ENCODE measurements at regions not wholly inside any gene's neighbourhood (a gene's known extent, or its start where the extent isn't known, plus 50 kb on each side); places are given as distances from the start of the nearest gene placed in this dataset.
A peak's percentile ranks its signal among the peaks of the same experiment; 100 is the strongest.

- peak overlapping the region in 1 of 3 experiments; percentile 25 for H3K4me3 ChIP-seq (replicated peaks in 1 of 3; ENCODE audit: insufficient read depth in 1 of 3, low read depth in 1 of 3, low read length in 3 of 3)
- dilution Hi-C loops (cut with MboI; ENCODE audit: extremely low pct_ligation_motif_present, low sequenced_read_pairs) (no loop called here), intact Hi-C loops (cut with micrococcal nuclease) (no loop called here)
- H3K9me3 ChIP-seq (replicated peaks; ENCODE audit: control insufficient read depth, insufficient read depth, low read length), result no peaks in the 10 kb centered on the region
- FAIRE-seq (no peak), DNase-seq (ENCODE audit: low read depth, low spot score) (no peak)
- ChIA-PET POLR2A (no interaction called here), CTCF (interaction anchor here (0.9 to 1.3 kb wide), 2 partner anchors 253 to 304 kb away, joined by 3 read pairs; no protein-coding TSS in a partner anchor)
- H3K79me2 ChIP-seq (ENCODE audit: control insufficient read depth, insufficient read depth, low read length), result no peaks in the 10 kb centered on the region
- H3K4me2 ChIP-seq (ENCODE audit: insufficient read depth, low read length), result peak overlapping the region; percentile 47
- no peaks in the 10 kb centered on the region for H3K9me1 ChIP-seq (replicated peaks; ENCODE audit: control insufficient read depth, extremely low read depth, insufficient read depth, low read length)
- H3K36me3 ChIP-seq (ENCODE audit: control insufficient read depth in 2 of 2, extremely low read depth in 1 of 2, insufficient read depth in 2 of 2, low read length in 2 of 2), result no peaks in the 10 kb centered on the region
- no peaks in the 10 kb centered on the region for H4K20me1 ChIP-seq (replicated peaks; ENCODE audit: control insufficient read depth, extremely low read depth, insufficient read depth, low read length)
- no TSS peak for BruUV-seq (replicated peaks)
- no peak overlapping the region for H3K27ac ChIP-seq (ENCODE audit: insufficient read depth, low read depth, low read length)
- no peak overlapping the region for H3K9ac ChIP-seq (replicated peaks; ENCODE audit: extremely low read depth, insufficient read depth, low read length)
- H2AFZ ChIP-seq (ENCODE audit: low read depth, low read length), result peak overlapping the region; percentile 64
- H3K4me1 ChIP-seq (ENCODE audit: control insufficient read depth, extremely low read depth, insufficient read depth, low read length), result peaks cover 9% of the 10 kb centered on the region
- H3K27me3 ChIP-seq (ENCODE audit: control insufficient read depth in 2 of 2, insufficient read depth in 2 of 2, low read length in 2 of 2), result peaks cover 0 to 2% of the 10 kb centered on the region in 2 experiments
- TF ChIP-seq MAX (IDR thresholded peaks at IDR 0.05; ENCODE audit: insufficient read depth, insufficient read length) (no peak), FOS (IDR thresholded peaks at IDR 0.05; ENCODE audit: borderline replicate concordance, insufficient read depth, low read length) (no peak), CTCF (IDR thresholded peaks at IDR 0.05; ENCODE audit: extremely low read depth in 1 of 2, insufficient read depth in 1 of 2, low read depth in 1 of 2, low read length in 2 of 2) (no peak)
Observed at GRCh38 chr5:78720997-78721396, 72.4 kb upstream of the LHFPL2 start.

GRCh38 chr5:78720227-78720985 is 71.8 kb upstream of the LHFPL2 start:
- peaks cover 9% of the 10 kb centered on the region for H3K4me1 ChIP-seq (ENCODE audit: control insufficient read depth, extremely low read depth, insufficient read depth, low read length)
- ChIA-PET POLR2A (no interaction called here), CTCF (interaction anchor here (0.9 to 1.6 kb wide), 2 partner anchors 179 to 253 kb away, joined by 3 read pairs; no protein-coding TSS in a partner anchor)
- peak overlapping the region; percentile 64 for H2AFZ ChIP-seq (ENCODE audit: low read depth, low read length)
- no peak overlapping the region for H3K4me3 ChIP-seq (replicated peaks in 1 of 3; ENCODE audit: insufficient read depth in 1 of 3, low read depth in 1 of 3, low read length in 3 of 3)
- FAIRE-seq, result peak; percentile 80
- DNase-seq (ENCODE audit: low read depth, low spot score), result peak; percentile 53
- TF ChIP-seq MAX (IDR thresholded peaks at IDR 0.05; ENCODE audit: insufficient read depth, insufficient read length) (no peak), GATA2 (IDR thresholded peaks at IDR 0.05; ENCODE audit: insufficient read depth, insufficient read length, low read depth, low read length) (no peak), POLR2AphosphoS5 (IDR thresholded peaks at IDR 0.05; ENCODE audit: insufficient read depth, low read depth, low read length) (no peak), POLR2A (IDR thresholded peaks at IDR 0.05; ENCODE audit: low read depth, low read length) (no peak), FOS (IDR thresholded peaks at IDR 0.05; ENCODE audit: borderline replicate concordance, insufficient read depth, low read length) (no peak), CTCF (IDR thresholded peaks at IDR 0.05; ENCODE audit: extremely low read depth in 1 of 2, insufficient read depth in 1 of 2, low read depth in 1 of 2, low read length in 2 of 2) (no peak), EZH2 (IDR thresholded peaks at IDR 0.05; ENCODE audit: borderline replicate concordance, low read depth, low read length, severe bottlenecking) (no peak), JUN (IDR thresholded peaks at IDR 0.05; ENCODE audit: borderline replicate concordance, insufficient read depth, insufficient read length, low read depth) (no peak), MYC (IDR thresholded peaks at IDR 0.05; ENCODE audit: low read depth, low read length) (no peak)
- dilution Hi-C loops (cut with MboI; ENCODE audit: extremely low pct_ligation_motif_present, low sequenced_read_pairs) (no loop called here), intact Hi-C loops (cut with micrococcal nuclease) (no loop called here)
- H3K9me1 ChIP-seq (replicated peaks; ENCODE audit: control insufficient read depth, extremely low read depth, insufficient read depth, low read length), result no peaks in the 10 kb centered on the region
- H3K27ac ChIP-seq (ENCODE audit: insufficient read depth, low read depth, low read length), result no peak overlapping the region
- peak overlapping the region; percentile 47 for H3K4me2 ChIP-seq (ENCODE audit: insufficient read depth, low read length)
- no TSS peak for BruUV-seq (replicated peaks)
- H3K9me3 ChIP-seq (replicated peaks; ENCODE audit: control insufficient read depth, insufficient read depth, low read length), result no peaks in the 10 kb centered on the region
- no peak overlapping the region for H3K9ac ChIP-seq (replicated peaks; ENCODE audit: extremely low read depth, insufficient read depth, low read length)
- H4K20me1 ChIP-seq (replicated peaks; ENCODE audit: control insufficient read depth, extremely low read depth, insufficient read depth, low read length), result no peaks in the 10 kb centered on the region
- peaks cover 0 to 3% of the 10 kb centered on the region in 2 experiments for H3K27me3 ChIP-seq (ENCODE audit: control insufficient read depth in 2 of 2, insufficient read depth in 2 of 2, low read length in 2 of 2)
- H3K79me2 ChIP-seq (ENCODE audit: control insufficient read depth, insufficient read depth, low read length), result no peaks in the 10 kb centered on the region
- H3K36me3 ChIP-seq (ENCODE audit: control insufficient read depth in 2 of 2, extremely low read depth in 1 of 2, insufficient read depth in 2 of 2, low read length in 2 of 2), result no peaks in the 10 kb centered on the region
